Endodermal cell (in vitro differentiated cells): ENCODE measurements at regions not wholly inside any gene's neighbourhood (a gene's known extent, or its start where the extent isn't known, plus 50 kb on each side); places are given as distances from the start of the nearest gene placed in this dataset.

Source experiments
- DNase-seq: peaks from one replicate; pipeline ENCODE4 v3.0.0-alpha.2; 2017
- H3K27ac ChIP-seq: 2 replicates; pipeline ENCODE4 v1.5.1; 2013; ENCODE audit warnings: mild to moderate bottlenecking, low read depth, low read length, moderate library complexity
- H3K27me3 ChIP-seq: 2 replicates; pipeline ENCODE4 v1.6.1; 2013; ENCODE audit warnings: mild to moderate bottlenecking, low read length, moderate library complexity; ENCODE audit not compliant: insufficient read depth, control insufficient read depth, poor library complexity, severe bottlenecking
- H3K36me3 ChIP-seq: 2 replicates; pipeline ENCODE4 v1.7.0; 2013; ENCODE audit warnings: mild to moderate bottlenecking, low read length, moderate library complexity; ENCODE audit not compliant: control insufficient read depth, insufficient read depth
- H3K4me1 ChIP-seq: one replicate; pipeline ENCODE4 v1.7.0; 2013; ENCODE audit warnings: low read length; ENCODE audit not compliant: control insufficient read depth, insufficient read depth
- H3K4me3 ChIP-seq: 2 replicates; pipeline ENCODE4 v1.5.1; 2013; ENCODE audit warnings: mild to moderate bottlenecking, low read length, moderate library complexity
- H3K9ac ChIP-seq: 2 replicates; pipeline ENCODE4 v1.6.1; 2013; ENCODE audit warnings: mild to moderate bottlenecking, low read length, moderate library complexity; ENCODE audit not compliant: poor library complexity, severe bottlenecking; ENCODE audit errors: extremely low read depth
- H3K9me3 ChIP-seq: 2 replicates; pipeline ENCODE4 v1.6.1; 2013; ENCODE audit warnings: mild to moderate bottlenecking, low read length, moderate library complexity; ENCODE audit not compliant: control insufficient read depth
- H3K27ac Mint-ChIP-seq: 2 replicates; pipeline ENCODE4 v1.8.0; 2020; ENCODE audit warnings: mixed read lengths
- H3K27me3 Mint-ChIP-seq: 2 replicates; pipeline ENCODE4 v1.8.0; 2021; ENCODE audit warnings: mild to moderate bottlenecking, mixed read lengths; ENCODE audit not compliant: insufficient read depth
- H3K36me3 Mint-ChIP-seq: 2 replicates; pipeline ENCODE4 v1.8.0; 2020; ENCODE audit warnings: low read depth, mixed read lengths
- H3K4me1 Mint-ChIP-seq: 2 replicates; pipeline ENCODE4 v1.8.0; 2020; ENCODE audit warnings: mixed read lengths
- H3K4me3 Mint-ChIP-seq: 2 replicates; pipeline ENCODE4 v1.8.0; 2020; ENCODE audit warnings: mild to moderate bottlenecking, moderate library complexity, mixed read lengths
- H3K9me3 Mint-ChIP-seq: 2 replicates; pipeline ENCODE4 v1.8.0; 2020; ENCODE audit warnings: mild to moderate bottlenecking, mixed read lengths
- CTCF ChIP-seq: fragments of 200-600 bp; sonication (generic); conservative IDR thresholded peaks from 2 replicates; pipeline ENCODE4 v1.5.0; 2021; ENCODE audit warnings: antibody characterized with exemption, mild to moderate bottlenecking
- WGBS, 2 experiments: methylation state at CpG; one replicate each; pipeline versions ENCODE4 v1.1.5 to v1.1.7; 2013; ENCODE audit warnings: missing lambda C conversion rate in 2 of 2, mixed read lengths in 1 of 2; ENCODE audit not compliant: insufficient coverage in 1 of 2, insufficient read length in 1 of 2; 5-methylcytosine and 5-hydroxymethylcytosine counted together

GRCh38 chr4:17064959-17065358 lies 166.5 kb upstream of the LDB2 start:
- no peaks in the 10 kb centered on the region for H3K9me3 Mint-ChIP-seq

GRCh38 chr4:17063888-17064287 lies 165.4 kb upstream of the LDB2 start:
- TF ChIP-seq CTCF, result no peak
- Mint-ChIP-seq H3K4me3 (no peak overlapping the region), H3K27me3 (no peaks in the 10 kb centered on the region), H3K9me3 (no peaks in the 10 kb centered on the region), H3K4me1 (peaks cover 2% of the 10 kb centered on the region), H3K27ac (no peak overlapping the region), H3K36me3 (no peaks in the 10 kb centered on the region)
- Histone ChIP-seq H3K9me3 (no peaks in the 10 kb centered on the region), H3K27me3 (no peaks in the 10 kb centered on the region), H3K4me1 (no peaks in the 10 kb centered on the region), H3K9ac (no peak overlapping the region), H3K27ac (no peak overlapping the region), H3K36me3 (no peaks in the 10 kb centered on the region), H3K4me3 (no peak overlapping the region)
- 89% methylated on average over 3 of the region's 3 CpGs; no CpG with 5 or more reads in 1 of the 2 experiments for WGBS, 2 experiments
- DNase-seq, result no peak

More at GRCh38 chr4:17064959-17065358, 166.5 kb upstream of the LDB2 start:
- no peaks in the 10 kb centered on the region for H3K4me1 ChIP-seq
- H3K27ac ChIP-seq, result no peak overlapping the region
- WGBS, 2 experiments, result 89 to 96% methylated on average over 3 to 4 of the region's 4 CpGs
- no peaks in the 10 kb centered on the region for H3K27me3 Mint-ChIP-seq
- H3K9me3 ChIP-seq, result no peaks in the 10 kb centered on the region
- no peak for TF ChIP-seq CTCF
- no peaks in the 10 kb centered on the region for H3K36me3 ChIP-seq
- no peak overlapping the region for H3K9ac ChIP-seq
- H3K4me3 ChIP-seq, result no peak overlapping the region
- H3K4me3 Mint-ChIP-seq, result no peak overlapping the region
- H3K27ac Mint-ChIP-seq, result no peak overlapping the region
- DNase-seq, result no peak
- H3K27me3 ChIP-seq, result no peaks in the 10 kb centered on the region
- no peaks in the 10 kb centered on the region for H3K36me3 Mint-ChIP-seq
- peaks cover 2% of the 10 kb centered on the region for H3K4me1 Mint-ChIP-seq

GRCh38 chr4:17060230-17060629 lies 161.8 kb upstream of the LDB2 start:
- H3K9me3 ChIP-seq, result no peaks in the 10 kb centered on the region
- no peaks in the 10 kb centered on the region for H3K27me3 Mint-ChIP-seq
- no peak overlapping the region for H3K4me3 Mint-ChIP-seq
- no peaks in the 10 kb centered on the region for H3K9me3 Mint-ChIP-seq
- H3K4me3 ChIP-seq, result no peak overlapping the region
- no peak overlapping the region for H3K27ac ChIP-seq
- H3K27ac Mint-ChIP-seq, result no peak overlapping the region
- no peaks in the 10 kb centered on the region for H3K4me1 ChIP-seq
- no peaks in the 10 kb centered on the region for H3K36me3 Mint-ChIP-seq
- DNase-seq, result no peak
- no peaks in the 10 kb centered on the region for H3K4me1 Mint-ChIP-seq
- H3K36me3 ChIP-seq, result no peaks in the 10 kb centered on the region
- no peaks in the 10 kb centered on the region for H3K27me3 ChIP-seq
- TF ChIP-seq CTCF, result no peak
- no peak overlapping the region for H3K9ac ChIP-seq
- WGBS, 2 experiments, result 88 to 95% methylated on average over 4 of the region's 4 CpGs
